HepG2 (cell line): ENCODE measurements at regions not wholly inside any gene's neighbourhood (a gene's known extent, or its start where the extent isn't known, plus 50 kb on each side); places are given as distances from the start of the nearest gene placed in this dataset.

Source experiments
- ATAC-seq: fragments of 200-7000 bp; cut with Tn5 transposase; 3 replicates; pipeline ENCODE4 v1.9.1; 2020; ENCODE audit warnings: mild to moderate bottlenecking, moderate library complexity
- BruUV-seq: library from RNA; stranded (reverse); fragments of 400-500 nt; replicated peaks from 2 replicates; lab custom pipeline; 2021; lab: Mats Ljungman, UMichigan
- CTCF ChIA-PET: fragments of 300-600 bp; formaldehyde crosslinking; extraction: SDS; loops from one replicate; lab custom pipeline; 2021; ENCODE audit warnings: low total read pairs, inconsistent platforms, low intra/inter-chr PET ratio; lab: Yijun Ruan, JAX
- POLR2A ChIA-PET: fragments of 350-600 bp; sonication (Branson Sonifier 250); formaldehyde crosslinking; loops from one replicate; lab custom pipeline; 2020; ENCODE audit warnings: antibody characterized with exemption, inconsistent platforms; lab: Yijun Ruan, JAX
- DNase-seq: peaks from one replicate; pipeline ENCODE4 v3.0.0-alpha.2; 2015; ENCODE audit warnings: low spot score
- FAIRE-seq: peaks from 3 replicates; lab custom pipeline; 2011; peaks lifted over from hg19 to GRCh38; lab: Jason Lieb, UNC
- H2AFZ ChIP-seq: one replicate; pipeline ENCODE4 v1.6.1; 2011; ENCODE audit warnings: low read length, inconsistent platforms
- H3K27ac ChIP-seq: fragments of 300-600 bp; 3 replicates; pipeline ENCODE4 v1.8.0; 2011; ENCODE audit warnings: mixed run types, mild to moderate bottlenecking, mixed read lengths, low read length, inconsistent platforms; ENCODE audit not compliant: insufficient read depth; ENCODE audit errors: extremely low read length
- H3K27me3 ChIP-seq, 2 experiments: fragments of 200-600 bp in 1 of 2; 2 replicates in 1 of 2; 3 replicates in 1 of 2; pipeline versions ENCODE4 v1.6.0 to v1.8.0; 2011; ENCODE audit warnings: low read length in 2 of 2, mild to moderate bottlenecking in 2 of 2, moderate library complexity in 2 of 2, inconsistent platforms in 1 of 2; ENCODE audit not compliant: insufficient read depth in 2 of 2, control insufficient read depth in 1 of 2
- H3K36me3 ChIP-seq, 2 experiments: fragments of 200-600 bp in 1 of 2; replicated peaks in 1 of 2; 2 replicates in 1 of 2; 3 replicates in 1 of 2; pipeline versions ENCODE4 v1.5.1 to v1.8.0; 2011; ENCODE audit warnings: low read length in 2 of 2, inconsistent platforms in 1 of 2; ENCODE audit not compliant: insufficient read depth in 2 of 2, control insufficient read depth in 1 of 2
- H3K4me1 ChIP-seq: 2 replicates; pipeline ENCODE4 v1.5.1; 2012; ENCODE audit warnings: low read length, inconsistent platforms; ENCODE audit not compliant: insufficient read depth
- H3K4me2 ChIP-seq: 2 replicates; pipeline ENCODE4 v1.6.0; 2011; ENCODE audit warnings: low read depth, low read length, inconsistent platforms
- H3K4me3 ChIP-seq, 3 experiments: fragments of 200-600 bp in 1 of 3; sonication (generic), shearing (Covaris generic) in 1 of 3; replicated peaks in 1 of 3; 2 replicates each; pipeline ENCODE4 v1.5.1; 2011 to 2016; ENCODE audit warnings: low read length in 3 of 3, inconsistent platforms in 2 of 3, low read depth in 2 of 3, mild to moderate bottlenecking in 2 of 3, control low read depth in 1 of 3, mixed read lengths in 1 of 3; ENCODE audit not compliant: insufficient read depth in 1 of 3
- H3K79me2 ChIP-seq: one replicate; pipeline ENCODE4 v1.6.1; 2011; ENCODE audit warnings: low read length, inconsistent platforms; ENCODE audit not compliant: insufficient read depth
- H3K9ac ChIP-seq: 2 replicates; pipeline ENCODE4 v1.6.0; 2011; ENCODE audit warnings: mild to moderate bottlenecking, low read depth, low read length, inconsistent platforms; ENCODE audit not compliant: insufficient read depth
- H3K9me3 ChIP-seq: 2 replicates; pipeline ENCODE4 v1.5.1; 2012; ENCODE audit warnings: mild to moderate bottlenecking, low read length
- H4K20me1 ChIP-seq: 2 replicates; pipeline ENCODE4 v1.6.0; 2011; ENCODE audit warnings: inconsistent platforms, mild to moderate bottlenecking, low read length, moderate library complexity; ENCODE audit not compliant: insufficient read depth
- CREB1 ChIP-seq, 2 experiments: fragments of 450-650 bp in 1 of 2; IDR thresholded peaks; 2 replicates each; pipeline ENCODE4 v1.6.1; 2016 to 2017; ENCODE audit warnings: control low read depth in 1 of 2, mild to moderate bottlenecking in 1 of 2, missing compliant biosample characterization in 1 of 2, missing genetic modification characterization in 1 of 2
- ERF ChIP-seq: IDR thresholded peaks from 2 replicates; pipeline ENCODE4 v1.6.1; 2018; ENCODE audit warnings: missing biosample characterization, missing genetic modification reagents
- HDAC1 ChIP-seq: sonication (generic); formaldehyde crosslinking; IDR thresholded peaks from 2 replicates; pipeline ENCODE4 v1.5.1; 2020; ENCODE audit warnings: mild to moderate bottlenecking, missing genetic modification reagents
- MEF2D ChIP-seq: sonication (generic); formaldehyde crosslinking; IDR thresholded peaks from 2 replicates; pipeline ENCODE4 v1.5.1; 2020; ENCODE audit warnings: mild to moderate bottlenecking, missing genetic modification reagents
- PCBP2 ChIP-seq: fragments of 200-400 bp; formaldehyde crosslinking; optimal IDR thresholded peaks from 2 replicates; pipeline ENCODE3; 2018; ENCODE audit warnings: low read length, low read depth; ENCODE audit not compliant: poor library complexity, severe bottlenecking
- POLR2G ChIP-seq: fragments of 200-400 bp; formaldehyde crosslinking; IDR thresholded peaks from 2 replicates; pipeline ENCODE4 v1.6.1; 2018; ENCODE audit warnings: mild to moderate bottlenecking, low read depth, low read length, moderate library complexity
- RARG ChIP-seq: sonication (generic); formaldehyde crosslinking; IDR thresholded peaks from 2 replicates; pipeline ENCODE4 v1.4.0; 2020; ENCODE audit warnings: low read depth, mild to moderate bottlenecking, missing genetic modification reagents
- ZFP82 ChIP-seq: sonication (generic); formaldehyde crosslinking; IDR thresholded peaks from 2 replicates; pipeline ENCODE4 v1.5.1; 2020; ENCODE audit warnings: mild to moderate bottlenecking, missing genetic modification reagents, borderline replicate concordance
- ZKSCAN1 ChIP-seq: fragments of 150-350 bp; IDR thresholded peaks from 2 replicates; pipeline ENCODE4 v1.6.1; 2014; ENCODE audit warnings: low read length
- ZNF136 ChIP-seq: sonication (generic); formaldehyde crosslinking; IDR thresholded peaks from 2 replicates; pipeline ENCODE4 v1.8.1; 2022; ENCODE audit warnings: low read depth, mild to moderate bottlenecking, moderate library complexity, missing genetic modification reagents
- ZNF256 ChIP-seq: sonication (generic); formaldehyde crosslinking; conservative IDR thresholded peaks from 2 replicates; pipeline ENCODE4 v1.4.0; 2020; ENCODE audit warnings: missing genetic modification reagents
- ZNF30 ChIP-seq: sonication (generic); formaldehyde crosslinking; IDR thresholded peaks from 2 replicates; pipeline ENCODE4 v1.5.0; 2020; ENCODE audit warnings: mild to moderate bottlenecking, missing genetic modification reagents
- ZSCAN31 ChIP-seq: sonication (generic); formaldehyde crosslinking; IDR thresholded peaks from 2 replicates; pipeline ENCODE4 v1.5.0; 2020; ENCODE audit warnings: low read depth, mild to moderate bottlenecking, missing genetic modification reagents
- WGBS: methylation state at CpG from one replicate; pipeline ENCODE4 v1.1.6; 2017; ENCODE audit warnings: low lambda C conversion rate; 5-methylcytosine and 5-hydroxymethylcytosine counted together
- in situ Hi-C: cut with HindIII; loops from 2 replicates; pipeline ENCODE4 v1.10.0; 2017; ENCODE audit warnings: low pct_unique_long_range_greater_than_20kb; ENCODE audit not compliant: extremely low pct_ligation_motif_present
- intact Hi-C: fragments of 100-400 bp; cut with micrococcal nuclease; formaldehyde crosslinking; loops from one replicate; pipeline ENCODE4 v1.10.0; 2022; ENCODE audit not compliant: unreplicated experiment
- TF ChIP-seq, protein P1 (sequence below): sonication (generic); formaldehyde crosslinking; IDR thresholded peaks from 2 replicates; pipeline ENCODE4 v1.4.0; 2020; ENCODE audit warnings: missing genetic modification reagents, mild to moderate bottlenecking, borderline replicate concordance
- TF ChIP-seq, protein P2 (sequence below): sonication (generic); formaldehyde crosslinking; IDR thresholded peaks from 2 replicates; pipeline ENCODE4 v1.8.1; 2023; ENCODE audit warnings: mild to moderate bottlenecking, missing genetic modification reagents
- TF ChIP-seq, protein P3 (sequence below): sonication (generic); formaldehyde crosslinking; IDR thresholded peaks from 2 replicates; pipeline ENCODE4 v1.4.0; 2020; ENCODE audit warnings: missing genetic modification reagents

DNA sequence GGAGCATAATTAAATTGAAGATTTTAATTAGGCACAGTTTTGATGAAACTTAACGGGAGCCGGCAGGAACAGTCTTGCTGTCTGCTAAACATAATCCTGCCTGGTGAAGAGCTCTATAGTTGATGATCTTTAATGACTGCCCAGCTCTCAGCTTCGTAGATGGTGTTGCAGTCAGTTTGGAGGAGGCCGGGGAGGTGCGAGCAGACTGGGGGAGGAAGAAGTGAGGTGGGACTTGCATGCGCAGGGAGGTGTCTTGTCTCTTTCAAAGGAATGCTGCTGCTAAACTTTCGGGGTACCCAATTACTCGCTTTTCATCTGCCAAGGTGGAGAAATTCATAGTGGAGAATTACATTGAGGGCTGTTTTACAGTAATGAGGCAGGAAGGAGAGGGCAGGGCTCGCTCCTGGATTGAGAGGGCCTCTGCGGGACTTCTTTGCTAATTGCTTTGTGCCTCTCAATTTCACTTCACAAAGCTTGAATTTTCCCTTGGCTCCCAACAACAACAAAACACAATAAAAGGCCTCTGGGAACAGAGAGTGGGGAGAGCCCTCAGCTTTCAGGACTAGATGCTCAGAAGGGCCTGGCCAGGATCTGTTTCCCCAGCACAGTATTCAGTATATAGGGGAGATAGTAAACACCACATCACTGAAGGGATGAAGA, 257.9 kb upstream of the ADRA1B start:
- BruUV-seq, result no TSS peak

More for the DNA sequence above, 257.9 kb upstream of the ADRA1B start:
- no peak overlapping the region for H2AFZ ChIP-seq
- H3K9me3 ChIP-seq, result no peaks in the 10 kb centered on the region
- FAIRE-seq, result no peak
- intact Hi-C loops, result no loop called here
- in situ Hi-C loops, result no loop called here
- no peak overlapping the region for H3K9ac ChIP-seq
- POLR2A ChIA-PET, result no interaction called here
- TF ChIP-seq ZKSCAN1, result no peak
- TF ChIP-seq, protein P1, sequence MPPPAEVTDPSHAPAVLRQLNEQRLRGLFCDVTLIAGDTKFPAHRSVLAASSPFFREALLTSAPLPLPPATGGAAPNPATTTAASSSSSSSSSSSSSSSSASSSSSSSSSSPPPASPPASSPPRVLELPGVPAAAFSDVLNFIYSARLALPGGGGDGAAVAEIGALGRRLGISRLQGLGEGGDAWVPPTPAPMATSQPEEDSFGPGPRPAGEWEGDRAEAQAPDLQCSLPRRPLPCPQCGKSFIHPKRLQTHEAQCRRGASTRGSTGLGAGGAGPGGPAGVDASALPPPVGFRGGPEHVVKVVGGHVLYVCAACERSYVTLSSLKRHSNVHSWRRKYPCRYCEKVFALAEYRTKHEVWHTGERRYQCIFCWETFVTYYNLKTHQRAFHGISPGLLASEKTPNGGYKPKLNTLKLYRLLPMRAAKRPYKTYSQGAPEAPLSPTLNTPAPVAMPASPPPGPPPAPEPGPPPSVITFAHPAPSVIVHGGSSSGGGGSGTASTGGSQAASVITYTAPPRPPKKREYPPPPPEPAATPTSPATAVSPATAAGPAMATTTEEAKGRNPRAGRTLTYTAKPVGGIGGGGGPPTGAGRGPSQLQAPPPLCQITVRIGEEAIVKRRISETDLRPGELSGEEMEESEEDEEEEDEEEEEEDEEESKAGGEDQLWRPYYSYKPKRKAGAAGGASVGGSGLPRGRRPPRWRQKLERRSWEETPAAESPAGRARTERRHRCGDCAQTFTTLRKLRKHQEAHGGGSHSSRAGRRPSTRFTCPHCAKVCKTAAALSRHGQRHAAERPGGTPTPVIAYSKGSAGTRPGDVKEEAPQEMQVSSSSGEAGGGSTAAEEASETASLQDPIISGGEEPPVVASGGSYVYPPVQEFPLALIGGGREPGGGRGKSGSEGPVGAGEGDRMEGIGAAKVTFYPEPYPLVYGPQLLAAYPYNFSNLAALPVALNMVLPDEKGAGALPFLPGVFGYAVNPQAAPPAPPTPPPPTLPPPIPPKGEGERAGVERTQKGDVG (CRISPR knock-in tag), result no peak
- no peak for TF ChIP-seq PCBP2
- no peak for TF ChIP-seq MEF2D
- no peak for TF ChIP-seq POLR2G
- TF ChIP-seq HDAC1 (CRISPR knock-in tag), result no peak
- TF ChIP-seq ZSCAN31, result no peak
- TF ChIP-seq ZNF30 (CRISPR knock-in tag), result no peak
- TF ChIP-seq, protein P2, sequence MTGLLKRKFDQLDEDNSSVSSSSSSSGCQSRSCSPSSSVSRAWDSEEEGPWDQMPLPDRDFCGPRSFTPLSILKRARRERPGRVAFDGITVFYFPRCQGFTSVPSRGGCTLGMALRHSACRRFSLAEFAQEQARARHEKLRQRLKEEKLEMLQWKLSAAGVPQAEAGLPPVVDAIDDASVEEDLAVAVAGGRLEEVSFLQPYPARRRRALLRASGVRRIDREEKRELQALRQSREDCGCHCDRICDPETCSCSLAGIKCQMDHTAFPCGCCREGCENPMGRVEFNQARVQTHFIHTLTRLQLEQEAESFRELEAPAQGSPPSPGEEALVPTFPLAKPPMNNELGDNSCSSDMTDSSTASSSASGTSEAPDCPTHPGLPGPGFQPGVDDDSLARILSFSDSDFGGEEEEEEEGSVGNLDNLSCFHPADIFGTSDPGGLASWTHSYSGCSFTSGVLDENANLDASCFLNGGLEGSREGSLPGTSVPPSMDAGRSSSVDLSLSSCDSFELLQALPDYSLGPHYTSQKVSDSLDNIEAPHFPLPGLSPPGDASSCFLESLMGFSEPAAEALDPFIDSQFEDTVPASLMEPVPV (CRISPR knock-in tag), result no peak
- no peak for TF ChIP-seq RARG (CRISPR knock-in tag)
- no peak for TF ChIP-seq ERF (CRISPR knock-in tag)
- TF ChIP-seq ZNF136 (CRISPR knock-in tag), result no peak
- no peak for TF ChIP-seq CREB1 (IDR thresholded peaks at IDR 0.05)
- no peak for TF ChIP-seq CREB1 (CRISPR knock-in tag; IDR thresholded peaks at IDR 0.05)
- TF ChIP-seq, protein P3, sequence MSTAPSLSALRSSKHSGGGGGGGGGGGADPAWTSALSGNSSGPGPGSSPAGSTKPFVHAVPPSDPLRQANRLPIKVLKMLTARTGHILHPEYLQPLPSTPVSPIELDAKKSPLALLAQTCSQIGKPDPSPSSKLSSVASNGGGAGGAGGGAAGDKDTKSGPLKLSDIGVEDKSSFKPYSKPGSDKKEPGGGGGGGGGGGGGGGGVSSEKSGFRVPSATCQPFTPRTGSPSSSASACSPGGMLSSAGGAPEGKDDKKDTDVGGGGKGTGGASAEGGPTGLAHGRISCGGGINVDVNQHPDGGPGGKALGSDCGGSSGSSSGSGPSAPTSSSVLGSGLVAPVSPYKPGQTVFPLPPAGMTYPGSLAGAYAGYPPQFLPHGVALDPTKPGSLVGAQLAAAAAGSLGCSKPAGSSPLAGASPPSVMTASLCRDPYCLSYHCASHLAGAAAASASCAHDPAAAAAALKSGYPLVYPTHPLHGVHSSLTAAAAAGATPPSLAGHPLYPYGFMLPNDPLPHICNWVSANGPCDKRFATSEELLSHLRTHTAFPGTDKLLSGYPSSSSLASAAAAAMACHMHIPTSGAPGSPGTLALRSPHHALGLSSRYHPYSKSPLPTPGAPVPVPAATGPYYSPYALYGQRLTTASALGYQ (CRISPR knock-in tag), result no peak
- TF ChIP-seq ZNF256 (CRISPR knock-in tag), result no peak
- TF ChIP-seq ZFP82 (CRISPR knock-in tag), result no peak
- TF ChIP-seq, all 625 proteins: peak for 0
- ATAC-seq (no peak), DNase-seq (no peak)
- no peaks in the 10 kb centered on the region for H4K20me1 ChIP-seq
- H3K27me3 ChIP-seq, result no peaks in the 10 kb centered on the region; a peak in 1 of 5 replicates
- no peak overlapping the region for H3K4me2 ChIP-seq
- no peaks in the 10 kb centered on the region for H3K79me2 ChIP-seq
- no peaks in the 10 kb centered on the region for H3K4me1 ChIP-seq
- no peak overlapping the region for H3K4me3 ChIP-seq
- H3K36me3 ChIP-seq, result no peaks in the 10 kb centered on the region
- no peak overlapping the region for H3K27ac ChIP-seq
- whole genome bisulfite sequencing, result 46% methylated on average over 10 of the region's 10 CpGs
- CTCF ChIA-PET, result no interaction called here
